HG03565 (cell line): ENCODE measurements at regions not wholly inside any gene's neighbourhood (a gene's known extent, or its start where the extent isn't known, plus 50 kb on each side); places are given as distances from the start of the nearest gene placed in this dataset.

Experiments used
- ATAC-seq: cut with Tn5 transposase; IDR thresholded peaks from one replicate; pipeline ENCODE4 v1.9.1; 2021; ENCODE audit warnings: mild to moderate bottlenecking, moderate library complexity; ENCODE audit not compliant: unreplicated experiment

GRCh38 chr1:209045331-209046057 is 538.0 kb upstream of the CAMK1G start:
- ATAC-seq: no peak

GRCh38 chr1:209046058-209046417 is 537.5 kb upstream of the CAMK1G start:
- ATAC-seq: no peak

GRCh38 chr1:209046935-209047334 is 536.6 kb upstream of the CAMK1G start:
- no peak for ATAC-seq

- ATAC-seq: no peak
Observed at GRCh38 chr1:209048941-209049669, 534.4 kb upstream of the CAMK1G start.

- no peak for ATAC-seq
Observed at GRCh38 chr1:209051570-209051969, 531.9 kb upstream of the CAMK1G start.

- ATAC-seq: no peak
Observed at GRCh38 chr1:209053587-209053986, 529.9 kb upstream of the CAMK1G start.

- no peak for ATAC-seq
Observed at GRCh38 chr1:209057083-209057482, 526.4 kb upstream of the CAMK1G start.

- no peak for ATAC-seq
Observed at GRCh38 chr1:209057901-209058300, 525.6 kb upstream of the CAMK1G start.

- no peak for ATAC-seq
Observed at GRCh38 chr1:209059376-209059775, 524.1 kb upstream of the CAMK1G start.

GRCh38 chr1:209059981-209060380 is 523.5 kb upstream of the CAMK1G start:
- ATAC-seq: no peak

GRCh38 chr1:209062081-209062620 is 521.4 kb upstream of the CAMK1G start:
- no peak for ATAC-seq

- peak; percentile 58 for ATAC-seq
Observed at GRCh38 chr1:209062863-209063262, 520.7 kb upstream of the CAMK1G start.

GRCh38 chr1:209063767-209064659 is 519.5 kb upstream of the CAMK1G start:
- no peak for ATAC-seq

- ATAC-seq: no peak
Observed at GRCh38 chr1:209064850-209065706, 518.4 kb upstream of the CAMK1G start.

GRCh38 chr1:209072481-209072880 is 511.0 kb upstream of the CAMK1G start:
- no peak for ATAC-seq

- no peak for ATAC-seq
Observed at GRCh38 chr1:209073879-209074278, 509.6 kb upstream of the CAMK1G start.

GRCh38 chr1:209074575-209075250 is 508.8 kb upstream of the CAMK1G start:
- no peak for ATAC-seq

- ATAC-seq: no peak
Observed at GRCh38 chr1:209076688-209077087, 506.8 kb upstream of the CAMK1G start.

GRCh38 chr1:209080170-209080781 is 503.2 kb upstream of the CAMK1G start:
- ATAC-seq: no peak
